Mesodermal cell (in vitro differentiated cells): ENCODE measurements at regions not wholly inside any gene's neighbourhood (a gene's known extent, or its start where the extent isn't known, plus 50 kb on each side); places are given as distances from the start of the nearest gene placed in this dataset.

Source experiments
- H3K27ac ChIP-seq: 2 replicates; pipeline ENCODE4 v1.7.0; 2013; ENCODE audit warnings: mild to moderate bottlenecking, low read depth, low read length, moderate library complexity; ENCODE audit not compliant: severe bottlenecking
- H3K36me3 ChIP-seq: 2 replicates; pipeline ENCODE4 v1.7.1; 2013; ENCODE audit warnings: mild to moderate bottlenecking, low read length, moderate library complexity; ENCODE audit not compliant: control insufficient read depth, insufficient read depth
- H3K4me1 ChIP-seq: one replicate; pipeline ENCODE4 v1.7.1; 2013; ENCODE audit warnings: mild to moderate bottlenecking, low read length; ENCODE audit not compliant: insufficient read depth, control insufficient read depth, poor library complexity, severe bottlenecking
- H3K4me3 ChIP-seq: 2 replicates; pipeline ENCODE4 v1.7.0; 2013; ENCODE audit warnings: low read length, control low read depth, mild to moderate bottlenecking; ENCODE audit not compliant: insufficient read depth, poor library complexity, severe bottlenecking; ENCODE audit errors: extremely low read depth
- H3K9me3 ChIP-seq: 2 replicates; pipeline ENCODE4 v1.7.1; 2013; ENCODE audit warnings: mild to moderate bottlenecking, low read length, moderate library complexity; ENCODE audit not compliant: control insufficient read depth
- WGBS, 2 experiments: methylation state at CpG; one replicate each; pipeline ENCODE4 v1.1.5; 2013; ENCODE audit warnings: missing lambda C conversion rate in 2 of 2; ENCODE audit not compliant: insufficient coverage in 2 of 2; 5-methylcytosine and 5-hydroxymethylcytosine counted together

DNA sequence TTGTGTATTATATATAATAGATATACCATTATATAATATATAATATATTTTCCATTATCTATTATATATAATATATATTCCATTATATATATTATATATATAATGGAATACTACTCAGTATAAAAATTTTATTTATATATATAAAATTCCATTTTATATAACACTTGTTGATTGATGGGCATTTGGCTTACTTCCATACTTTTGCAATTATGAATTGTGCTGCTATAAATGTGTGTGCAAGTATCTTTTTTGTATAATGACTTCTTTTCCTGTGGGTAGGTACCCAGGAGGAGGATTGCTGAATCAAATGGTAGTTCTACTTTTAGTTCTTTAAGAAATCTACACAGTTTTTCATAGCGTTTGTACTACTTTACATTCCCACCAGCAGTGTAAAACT, 1211.1 kb downstream of the NCAM2 start:
- no peak overlapping the region for H3K4me3 ChIP-seq
- no peak overlapping the region for H3K27ac ChIP-seq
- WGBS, 2 experiments, result no CpG with 5 or more reads among the region's 1 CpG
- no peaks in the 10 kb centered on the region for H3K9me3 ChIP-seq
- no peaks in the 10 kb centered on the region for H3K4me1 ChIP-seq
- no peaks in the 10 kb centered on the region for H3K36me3 ChIP-seq

DNA sequence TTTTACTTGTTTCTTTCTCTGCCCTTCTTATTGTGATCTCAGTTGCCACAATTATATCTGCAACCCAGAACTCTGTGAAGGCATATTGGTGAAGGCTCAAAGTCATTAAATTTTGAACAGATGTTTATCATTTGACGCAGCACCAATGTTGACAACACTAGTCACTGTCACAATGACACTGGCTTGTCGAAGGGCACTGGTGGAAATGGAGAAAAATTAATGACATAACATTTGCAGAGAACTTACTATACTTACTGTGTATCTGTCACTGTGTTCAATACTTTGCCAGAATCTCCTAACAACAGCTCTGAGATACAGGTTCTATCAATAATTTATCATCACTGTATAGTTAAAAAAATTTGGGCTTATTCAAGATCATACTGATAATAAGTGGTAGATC, 1213.7 kb downstream of the NCAM2 start:
- no CpG with 5 or more reads among the region's 2 CpGs for WGBS, 2 experiments
- Histone ChIP-seq H3K27ac (no peak overlapping the region), H3K9me3 (no peaks in the 10 kb centered on the region), H3K36me3 (no peaks in the 10 kb centered on the region), H3K4me1 (no peaks in the 10 kb centered on the region), H3K4me3 (no peak overlapping the region)

GRCh38 chr21:22223385-22223784, 1225.2 kb downstream of the NCAM2 start:
- no peak overlapping the region for H3K4me3 ChIP-seq
- H3K36me3 ChIP-seq, result no peaks in the 10 kb centered on the region
- H3K4me1 ChIP-seq, result no peaks in the 10 kb centered on the region
- 60% methylated on average over 1 of the region's 3 CpGs; no CpG with 5 or more reads in 1 of the 2 experiments for WGBS, 2 experiments
- H3K9me3 ChIP-seq, result no peaks in the 10 kb centered on the region
- no peak overlapping the region for H3K27ac ChIP-seq

DNA sequence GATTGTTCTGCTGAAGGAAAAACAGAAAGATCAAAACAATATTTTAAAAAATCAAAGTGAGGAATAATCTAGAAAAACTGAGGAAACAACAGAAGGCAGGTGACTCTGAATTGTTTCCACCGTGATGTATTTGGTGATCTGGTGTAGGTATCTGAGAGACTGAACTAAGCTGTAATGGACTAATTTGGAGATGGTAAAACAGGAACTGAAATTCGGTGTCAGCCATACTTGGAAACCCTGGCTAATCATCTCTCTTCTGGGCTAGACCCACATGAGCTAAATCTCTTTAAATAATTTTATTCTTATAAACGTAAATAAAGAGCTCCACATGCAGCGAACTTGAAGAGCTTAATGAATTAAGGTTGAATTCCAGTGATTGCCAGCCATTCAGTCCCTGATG, 1226.1 kb downstream of the NCAM2 start:
- Histone ChIP-seq H3K27ac (no peak overlapping the region), H3K9me3 (no peaks in the 10 kb centered on the region), H3K4me3 (no peak overlapping the region), H3K4me1 (no peaks in the 10 kb centered on the region), H3K36me3 (no peaks in the 10 kb centered on the region)
- 100% methylated on average over 1 of the region's 4 CpGs for WGBS, 2 experiments

- Histone ChIP-seq H3K4me3 (no peak overlapping the region), H3K4me1 (no peaks in the 10 kb centered on the region), H3K27ac (no peak overlapping the region), H3K36me3 (no peaks in the 10 kb centered on the region), H3K9me3 (no peaks in the 10 kb centered on the region)
- WGBS, 2 experiments, result no CpG with 5 or more reads among the region's 1 CpG
These were observed 1227.1 kb downstream of the NCAM2 start for GRCh38 chr21:22225299-22225698.

GRCh38 chr21:22231013-22231412, 1232.8 kb downstream of the NCAM2 start:
- Histone ChIP-seq H3K36me3 (no peaks in the 10 kb centered on the region), H3K9me3 (no peaks in the 10 kb centered on the region), H3K4me1 (no peaks in the 10 kb centered on the region), H3K4me3 (no peak overlapping the region), H3K27ac (no peak overlapping the region)
- WGBS, 2 experiments, result no CpG with 5 or more reads among the region's 2 CpGs

DNA sequence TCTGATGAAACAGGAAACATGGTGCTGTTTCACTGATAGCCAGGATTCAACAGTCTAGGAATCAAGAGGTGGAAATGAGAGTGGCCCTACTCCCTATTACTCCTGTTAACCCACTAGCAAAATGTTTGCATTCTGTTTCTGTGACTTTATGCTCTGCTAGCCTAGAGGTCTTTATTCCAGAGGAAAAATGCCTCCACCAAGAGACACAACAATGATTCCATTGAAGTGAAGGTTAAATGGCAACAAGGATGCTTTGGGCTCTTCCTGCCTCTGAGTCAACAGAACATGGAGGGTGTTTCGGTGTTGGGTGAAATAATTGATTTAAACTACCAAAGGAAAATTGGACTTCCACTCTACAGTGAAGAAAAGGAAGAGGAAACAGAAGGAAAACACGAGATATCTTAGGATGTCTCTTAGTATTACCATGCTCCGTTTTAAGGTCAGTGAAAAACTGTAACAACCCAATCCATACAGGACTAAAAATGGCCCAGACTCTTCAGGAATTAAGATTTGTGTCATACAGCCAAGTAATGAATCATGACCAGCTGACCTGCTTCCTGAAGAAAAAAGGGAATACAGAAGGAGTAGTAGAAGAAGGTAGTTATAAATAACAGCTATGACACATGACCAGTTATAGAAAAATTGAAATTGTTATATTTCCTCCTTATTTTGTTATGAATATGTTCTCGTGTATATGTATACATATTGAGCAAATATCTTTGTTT, 1237.8 kb downstream of the NCAM2 start:
- H3K9me3 ChIP-seq, result no peaks in the 10 kb centered on the region
- H3K4me1 ChIP-seq, result no peaks in the 10 kb centered on the region
- H3K27ac ChIP-seq, result no peak overlapping the region
- no peak overlapping the region for H3K4me3 ChIP-seq
- WGBS, 2 experiments, result 100% methylated on average over 1 of the region's 4 CpGs; no CpG with 5 or more reads in 1 of the 2 experiments
- no peaks in the 10 kb centered on the region for H3K36me3 ChIP-seq

DNA sequence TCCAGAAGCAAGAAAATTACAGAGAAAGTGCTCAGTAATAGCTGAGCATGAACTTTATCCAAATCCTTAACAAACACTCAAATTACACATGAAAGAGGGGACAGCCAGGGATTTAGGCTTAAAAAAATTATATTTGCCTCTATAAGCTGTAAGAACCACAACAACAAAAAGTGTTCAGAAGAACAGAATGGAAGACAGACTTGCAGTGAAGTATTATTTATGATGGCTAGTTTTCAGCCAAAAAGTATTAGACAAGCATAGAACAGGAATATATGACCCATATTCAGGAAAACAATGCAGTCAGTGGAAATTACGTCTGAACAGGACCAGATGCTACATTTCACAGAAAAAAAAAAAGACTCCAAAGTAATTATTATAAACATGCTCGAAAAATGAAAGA, 1246.3 kb downstream of the NCAM2 start:
- no CpG with 5 or more reads among the region's 2 CpGs for WGBS, 2 experiments
- no peaks in the 10 kb centered on the region for H3K9me3 ChIP-seq

GRCh38 chr21:22250355-22250754, 1252.1 kb downstream of the NCAM2 start:
- WGBS, 2 experiments, result no CpG with 5 or more reads among the region's 3 CpGs
- Histone ChIP-seq H3K4me1 (no peaks in the 10 kb centered on the region), H3K9me3 (no peaks in the 10 kb centered on the region), H3K27ac (no peak overlapping the region), H3K4me3 (no peak overlapping the region), H3K36me3 (no peaks in the 10 kb centered on the region)

More for the DNA sequence above, 1246.3 kb downstream of the NCAM2 start:
- Histone ChIP-seq H3K4me3 (no peak overlapping the region), H3K36me3 (no peaks in the 10 kb centered on the region), H3K27ac (no peak overlapping the region), H3K4me1 (no peaks in the 10 kb centered on the region)

- H3K9me3 ChIP-seq, result no peaks in the 10 kb centered on the region
- H3K4me3 ChIP-seq, result no peak overlapping the region
- no CpG with 5 or more reads among the region's 2 CpGs for WGBS, 2 experiments
- H3K4me1 ChIP-seq, result no peaks in the 10 kb centered on the region
- H3K27ac ChIP-seq, result no peak overlapping the region
- H3K36me3 ChIP-seq, result no peaks in the 10 kb centered on the region
These were observed 1255.6 kb downstream of the NCAM2 start for GRCh38 chr21:22253761-22254160.

DNA sequence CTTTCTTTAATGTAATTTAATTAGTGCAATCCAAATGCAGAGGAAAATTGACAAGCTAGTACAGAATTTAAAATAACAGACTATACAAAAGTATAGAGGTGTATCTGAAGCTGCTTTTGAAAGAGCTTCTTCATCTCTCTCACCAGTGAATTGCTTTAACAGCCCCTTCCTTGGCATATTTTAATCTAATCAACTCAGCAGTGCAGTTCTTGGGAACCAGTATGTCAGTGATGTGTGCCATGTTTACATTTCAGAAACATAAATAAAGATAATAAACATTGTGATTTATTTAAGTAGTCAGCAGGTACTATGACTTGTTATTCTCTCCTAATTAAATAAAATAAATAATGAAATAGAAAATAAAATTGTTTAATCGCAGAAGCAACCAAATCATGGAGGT, 1260.6 kb downstream of the NCAM2 start:
- WGBS, 2 experiments, result no CpG with 5 or more reads among the region's 1 CpG
- no peaks in the 10 kb centered on the region for H3K4me1 ChIP-seq
- H3K27ac ChIP-seq, result no peak overlapping the region

More for the DNA sequence above, 1260.6 kb downstream of the NCAM2 start:
- Histone ChIP-seq H3K9me3 (no peaks in the 10 kb centered on the region), H3K4me3 (no peak overlapping the region), H3K36me3 (no peaks in the 10 kb centered on the region)
